Smooth muscle cell (in vitro differentiated cells): ENCODE measurements at regions not wholly inside any gene's neighbourhood (a gene's known extent, or its start where the extent isn't known, plus 50 kb on each side); places are given as distances from the start of the nearest gene placed in this dataset.

Experiments
- DNase-seq: peaks from one replicate; lab custom pipeline; 2025; ENCODE audit not compliant: unreplicated experiment; lab: John Stamatoyannopoulos, UW
- H2AFZ ChIP-seq: fragments of 200-600 bp; sonication (generic); 2 replicates; pipeline ENCODE4 v1.6.0; 2016; ENCODE audit warnings: antibody characterized with exemption, low read depth, mild to moderate bottlenecking
- H3F3A ChIP-seq: fragments of 200-600 bp; sonication (generic); 2 replicates; pipeline ENCODE4 v1.6.0; 2017; ENCODE audit warnings: antibody characterized with exemption, low read depth
- H3K27ac ChIP-seq: fragments of 200-600 bp; sonication (generic); 2 replicates; pipeline ENCODE4 v1.5.1; 2016; ENCODE audit warnings: low read depth, mild to moderate bottlenecking
- H3K27me3 ChIP-seq: fragments of 200-600 bp; sonication (generic); 2 replicates; pipeline ENCODE4 v1.6.1; 2016; ENCODE audit warnings: low read depth, mild to moderate bottlenecking
- H3K36me3 ChIP-seq: fragments of 200-600 bp; sonication (generic); 2 replicates; pipeline ENCODE4 v1.5.1; 2016; ENCODE audit warnings: low read depth
- H3K4me1 ChIP-seq: fragments of 200-600 bp; sonication (generic); 2 replicates; pipeline ENCODE4 v1.5.1; 2016; ENCODE audit warnings: low read depth
- H3K4me2 ChIP-seq: fragments of 200-600 bp; sonication (generic); 2 replicates; pipeline ENCODE4 v1.6.0; 2016; ENCODE audit warnings: mild to moderate bottlenecking
- H3K4me3 ChIP-seq: fragments of 200-600 bp; sonication (generic); 2 replicates; pipeline ENCODE4 v1.5.1; 2016; ENCODE audit warnings: mild to moderate bottlenecking
- H3K79me2 ChIP-seq: fragments of 200-600 bp; sonication (generic); 2 replicates; pipeline ENCODE4 v1.6.0; 2016; ENCODE audit warnings: low read depth, mild to moderate bottlenecking
- H3K9ac ChIP-seq: fragments of 200-600 bp; sonication (generic); 2 replicates; pipeline ENCODE4 v1.6.0; 2016; ENCODE audit warnings: low read depth
- H3K9me3 ChIP-seq: fragments of 200-600 bp; sonication (generic); replicated peaks from 2 replicates; pipeline ENCODE4 v1.5.1; 2016; ENCODE audit warnings: low read depth
- H4K20me1 ChIP-seq: fragments of 200-600 bp; sonication (generic); 2 replicates; pipeline ENCODE4 v1.6.0; 2016; ENCODE audit warnings: low read depth
- CTCF ChIP-seq: fragments of 200-600 bp; sonication (generic); IDR thresholded peaks from 2 replicates; pipeline ENCODE4 v1.5.1; 2017; ENCODE audit warnings: borderline replicate concordance, mild to moderate bottlenecking, antibody characterized with exemption; ENCODE audit not compliant: insufficient read depth, poor library complexity, severe bottlenecking
- WGBS: methylation state at CpG from one replicate; pipeline ENCODE4 v1.1.7; 2016; ENCODE audit warnings: low lambda C conversion rate; 5-methylcytosine and 5-hydroxymethylcytosine counted together

- TF ChIP-seq CTCF, result no peak
- H3K9ac ChIP-seq, result no peak overlapping the region
- H4K20me1 ChIP-seq, result no peaks in the 10 kb centered on the region
- H2AFZ ChIP-seq, result no peak overlapping the region
- H3K4me2 ChIP-seq, result no peak overlapping the region
- H3F3A ChIP-seq, result no peaks in the 10 kb centered on the region
- no peaks in the 10 kb centered on the region for H3K9me3 ChIP-seq
- H3K36me3 ChIP-seq, result no peaks in the 10 kb centered on the region
- WGBS, result 93% methylated on average over 1 of the region's 1 CpG
- no peaks in the 10 kb centered on the region for H3K27me3 ChIP-seq
- H3K4me1 ChIP-seq, result no peaks in the 10 kb centered on the region
- no peak overlapping the region for H3K4me3 ChIP-seq
- no peaks in the 10 kb centered on the region for H3K79me2 ChIP-seq
- no peak for DNase-seq
- no peak overlapping the region for H3K27ac ChIP-seq
These were observed 70.0 kb upstream of the PHYHIPL start for GRCh38 chr10:59106441-59106840.

GRCh38 chr10:59107147-59107546, 69.3 kb upstream of the PHYHIPL start:
- Histone ChIP-seq H3K9ac (no peak overlapping the region), H2AFZ (no peak overlapping the region), H3F3A (no peaks in the 10 kb centered on the region), H3K27ac (no peak overlapping the region), H4K20me1 (no peaks in the 10 kb centered on the region), H3K79me2 (no peaks in the 10 kb centered on the region), H3K27me3 (no peaks in the 10 kb centered on the region), H3K9me3 (no peaks in the 10 kb centered on the region), H3K4me2 (no peak overlapping the region), H3K4me1 (no peaks in the 10 kb centered on the region), H3K4me3 (no peak overlapping the region), H3K36me3 (no peaks in the 10 kb centered on the region)
- no peak for TF ChIP-seq CTCF
- no peak for DNase-seq
- 100% methylated on average over 1 of the region's 1 CpG for WGBS

DNA sequence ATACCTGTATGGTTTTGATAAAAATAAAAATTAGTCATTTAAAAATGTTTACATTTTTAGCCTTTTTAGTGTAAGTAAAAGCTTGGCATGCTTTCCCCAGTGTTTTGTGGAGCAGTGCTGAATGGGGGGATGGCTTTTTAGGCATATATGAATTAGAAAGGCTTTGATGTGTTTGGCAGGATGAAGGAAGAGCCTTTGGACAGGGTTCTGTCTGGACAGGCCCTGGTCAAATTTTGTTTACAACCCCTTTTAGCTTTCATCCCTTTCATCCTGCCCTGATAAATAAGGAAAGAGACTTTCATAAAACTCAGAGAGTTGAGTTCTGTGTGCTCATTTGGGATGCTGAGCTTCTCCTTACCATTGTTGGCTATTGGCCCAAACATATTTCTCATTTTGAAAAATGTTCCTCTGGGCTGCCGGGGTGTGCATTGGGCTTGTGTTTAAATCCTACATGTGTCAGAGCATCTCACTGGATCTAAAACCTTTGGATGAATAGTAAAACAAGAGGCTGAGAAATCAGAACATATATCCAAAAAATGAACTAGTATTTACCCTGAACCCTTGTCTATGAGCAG, 68.1 kb upstream of the PHYHIPL start:
- no peak overlapping the region for H3K4me3 ChIP-seq
- no peaks in the 10 kb centered on the region for H3K36me3 ChIP-seq
- no peaks in the 10 kb centered on the region for H3K27me3 ChIP-seq
- WGBS, result 88% methylated on average over 1 of the region's 1 CpG
- H3K9me3 ChIP-seq, result no peaks in the 10 kb centered on the region
- H3K79me2 ChIP-seq, result no peaks in the 10 kb centered on the region
- TF ChIP-seq CTCF, result no peak
- H3K4me2 ChIP-seq, result no peak overlapping the region
- H3K9ac ChIP-seq, result no peak overlapping the region
- H3K27ac ChIP-seq, result no peak overlapping the region
- H2AFZ ChIP-seq, result no peak overlapping the region
- no peak for DNase-seq
- no peaks in the 10 kb centered on the region for H4K20me1 ChIP-seq
- no peaks in the 10 kb centered on the region for H3K4me1 ChIP-seq
- H3F3A ChIP-seq, result no peaks in the 10 kb centered on the region

- Histone ChIP-seq H3K9ac (no peak overlapping the region), H3K27me3 (no peaks in the 10 kb centered on the region), H2AFZ (no peak overlapping the region), H3F3A (no peaks in the 10 kb centered on the region), H3K9me3 (no peaks in the 10 kb centered on the region), H3K27ac (no peak overlapping the region), H3K4me1 (no peaks in the 10 kb centered on the region), H3K4me2 (no peak overlapping the region), H3K36me3 (no peaks in the 10 kb centered on the region), H4K20me1 (no peaks in the 10 kb centered on the region), H3K79me2 (no peaks in the 10 kb centered on the region), H3K4me3 (no peak overlapping the region)
- no peak for TF ChIP-seq CTCF
- 66% methylated on average over 1 of the region's 1 CpG for WGBS
- no peak for DNase-seq
These were observed 67.6 kb upstream of the PHYHIPL start for GRCh38 chr10:59108886-59109288.
